Uterus (tissue), 2 donors: ENCODE measurements at regions not wholly inside any gene's neighbourhood (a gene's known extent, or its start where the extent isn't known, plus 50 kb on each side); places are given as distances from the start of the nearest gene placed in this dataset.

Experiments used
- POLR2A ChIP-seq, 2 donors: fragments of 450-650 bp; IDR thresholded peaks; one replicate each; pipeline ENCODE4 v1.6.1; 2016; ENCODE audit warnings: antibody characterized with exemption in 2 of 2, mild to moderate bottlenecking in 1 of 2, moderate library complexity in 1 of 2
- TF ChIP-seq, protein P1 (sequence below), 4 experiments: fragments of 200-600 bp in 2 of 4; fragments of 450-650 bp in 2 of 4; sonication (generic) in 2 of 4; IDR thresholded peaks; one replicate each; pipeline ENCODE4 v1.5.1; 2016 to 2019; ENCODE audit warnings: antibody characterized with exemption in 4 of 4, mild to moderate bottlenecking in 2 of 4, moderate library complexity in 1 of 4

DNA sequence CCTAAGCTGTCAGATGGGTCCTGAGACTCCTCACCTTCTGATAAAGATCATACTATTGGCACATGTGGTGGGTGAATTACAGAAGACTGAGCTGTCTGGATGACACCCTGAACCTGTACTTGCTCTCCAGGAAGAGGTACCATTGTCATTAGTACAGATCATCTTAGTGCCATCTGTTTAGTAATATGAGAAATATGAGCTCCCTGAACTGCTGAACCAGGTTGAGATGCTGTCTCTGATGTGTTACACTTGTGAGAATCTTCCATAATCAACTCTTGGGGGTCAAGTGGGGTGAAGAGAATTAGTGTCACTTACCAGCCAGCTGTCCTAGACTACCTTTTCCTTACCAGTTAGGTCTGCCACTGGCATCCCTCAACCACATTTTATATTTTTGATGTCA, 531.0 kb downstream of the EPHA7 start:
- TF ChIP-seq, protein P1, sequence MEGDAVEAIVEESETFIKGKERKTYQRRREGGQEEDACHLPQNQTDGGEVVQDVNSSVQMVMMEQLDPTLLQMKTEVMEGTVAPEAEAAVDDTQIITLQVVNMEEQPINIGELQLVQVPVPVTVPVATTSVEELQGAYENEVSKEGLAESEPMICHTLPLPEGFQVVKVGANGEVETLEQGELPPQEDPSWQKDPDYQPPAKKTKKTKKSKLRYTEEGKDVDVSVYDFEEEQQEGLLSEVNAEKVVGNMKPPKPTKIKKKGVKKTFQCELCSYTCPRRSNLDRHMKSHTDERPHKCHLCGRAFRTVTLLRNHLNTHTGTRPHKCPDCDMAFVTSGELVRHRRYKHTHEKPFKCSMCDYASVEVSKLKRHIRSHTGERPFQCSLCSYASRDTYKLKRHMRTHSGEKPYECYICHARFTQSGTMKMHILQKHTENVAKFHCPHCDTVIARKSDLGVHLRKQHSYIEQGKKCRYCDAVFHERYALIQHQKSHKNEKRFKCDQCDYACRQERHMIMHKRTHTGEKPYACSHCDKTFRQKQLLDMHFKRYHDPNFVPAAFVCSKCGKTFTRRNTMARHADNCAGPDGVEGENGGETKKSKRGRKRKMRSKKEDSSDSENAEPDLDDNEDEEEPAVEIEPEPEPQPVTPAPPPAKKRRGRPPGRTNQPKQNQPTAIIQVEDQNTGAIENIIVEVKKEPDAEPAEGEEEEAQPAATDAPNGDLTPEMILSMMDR (IDR thresholded peaks at IDR 0.05) = no peak
- TF ChIP-seq POLR2A (IDR thresholded peaks at IDR 0.05) = no peak
